ENCODE measurements at regions not wholly inside any gene's neighbourhood (a gene's known extent, or its start where the extent isn't known, plus 50 kb on each side); places are given as distances from the start of the nearest gene placed in this dataset.
"Not testable (repeated sequence)": the region's sequence is repeated elsewhere in the genome, so short reads cannot be mapped to it uniquely, and the experiment has no call there.

DNA sequence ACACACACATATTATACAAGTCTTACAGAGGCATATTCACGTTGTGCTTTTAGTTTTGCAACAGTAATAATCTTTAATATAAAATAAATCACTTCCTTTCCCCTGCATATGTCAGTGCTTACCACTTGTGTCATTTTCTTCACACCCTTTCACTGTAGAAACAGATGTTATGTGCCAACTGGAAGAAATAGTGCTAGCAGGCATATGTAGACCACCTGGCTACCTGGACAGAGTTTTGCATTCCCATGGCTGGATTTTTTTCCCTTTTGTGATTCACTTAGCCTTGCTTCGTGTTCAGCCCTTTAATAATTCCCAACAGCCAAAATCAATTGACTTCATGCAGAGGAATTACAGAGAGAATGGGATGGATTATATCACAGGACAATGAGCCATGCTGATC is 399.1 kb upstream of the SPRY2 start:
- no peak for DNase-seq

DNA sequence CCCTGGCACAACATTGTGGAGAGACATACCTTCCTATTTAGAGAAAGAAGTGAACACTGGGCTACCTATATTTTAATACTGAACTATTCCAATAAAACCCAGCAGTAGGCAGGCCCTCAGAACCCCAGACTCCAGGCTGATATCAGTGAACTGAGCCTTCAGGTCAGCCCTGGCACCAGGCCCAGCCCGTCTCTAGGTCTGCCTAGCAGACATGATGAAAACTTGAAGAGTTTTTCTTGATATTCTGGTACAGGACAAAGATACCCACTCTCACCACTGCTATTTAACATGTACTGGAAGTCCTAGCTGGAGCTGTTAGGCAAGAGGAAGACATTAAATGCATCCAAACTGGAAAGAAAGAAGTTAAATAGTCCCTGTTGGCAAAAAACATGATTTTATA is 396.6 kb upstream of the SPRY2 start:
- DNase-seq: no peak

DNA sequence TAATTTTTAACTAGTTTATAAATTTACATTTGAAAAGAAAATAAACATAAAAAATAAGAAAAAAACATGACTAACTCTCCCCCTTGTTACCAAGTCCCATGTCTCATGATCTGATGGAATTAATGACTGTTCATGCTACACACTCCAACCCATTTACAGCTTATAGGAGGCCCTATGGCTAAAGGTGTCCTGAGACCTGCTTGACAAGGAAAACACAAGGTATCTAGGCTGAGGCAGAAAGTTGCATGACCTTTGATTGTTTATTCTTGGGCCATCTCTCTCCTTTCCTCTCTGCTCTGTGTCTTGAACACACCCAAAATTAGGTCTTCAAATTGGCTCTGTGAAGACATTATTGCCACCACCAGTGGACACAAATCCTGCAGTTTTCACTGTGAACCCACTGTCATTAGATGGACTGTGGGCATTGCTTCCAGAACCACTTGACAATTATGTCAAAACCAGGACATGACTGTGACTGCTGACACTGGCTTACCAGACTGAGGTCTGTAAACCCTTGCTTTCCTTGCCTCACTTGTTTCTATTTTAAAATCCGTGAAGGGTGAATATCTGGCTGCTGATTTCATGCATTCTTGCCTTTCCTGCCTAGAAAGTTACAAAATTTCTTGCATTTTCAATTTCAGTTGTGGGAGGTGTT is 386.5 kb upstream of the SPRY2 start:
- no peak for DNase-seq

DNA sequence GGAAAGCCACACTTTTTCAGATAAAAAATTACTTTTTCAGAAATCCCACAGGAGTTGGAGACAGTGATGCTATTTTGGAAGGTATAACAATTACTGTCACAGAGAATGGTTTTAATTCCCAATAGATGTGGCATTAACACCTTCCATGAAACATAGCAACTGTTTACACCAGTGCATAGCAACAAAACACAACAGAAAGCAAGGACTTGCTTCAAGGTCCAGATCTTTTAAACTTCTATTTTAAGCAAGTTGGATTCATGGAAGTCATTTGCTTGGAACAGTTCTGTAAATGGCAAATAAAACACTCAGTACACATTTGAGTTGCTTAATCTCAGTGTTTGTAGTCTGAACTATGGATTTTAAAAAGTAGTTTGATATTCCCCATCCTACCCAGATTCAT is 385.9 kb upstream of the SPRY2 start:
- no peak for DNase-seq

DNA sequence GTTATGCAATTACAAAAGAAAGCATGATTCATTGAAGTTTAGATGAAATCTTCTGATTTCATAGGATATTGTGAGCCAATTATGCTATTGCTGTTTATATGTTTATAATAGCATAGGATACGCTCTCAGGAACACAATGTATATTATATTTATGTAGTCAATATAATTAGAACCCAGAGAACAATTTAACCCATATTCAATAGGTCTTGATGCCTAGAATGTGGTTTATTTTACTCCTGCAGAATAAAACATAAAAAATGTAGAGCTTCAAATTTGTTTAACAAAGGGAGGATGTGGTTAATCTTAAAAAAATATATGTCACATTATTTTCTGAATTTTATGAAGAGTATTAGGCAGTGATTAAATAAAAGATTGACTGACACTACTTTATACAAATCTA is 380.8 kb upstream of the SPRY2 start:
- no peak for DNase-seq

DNA sequence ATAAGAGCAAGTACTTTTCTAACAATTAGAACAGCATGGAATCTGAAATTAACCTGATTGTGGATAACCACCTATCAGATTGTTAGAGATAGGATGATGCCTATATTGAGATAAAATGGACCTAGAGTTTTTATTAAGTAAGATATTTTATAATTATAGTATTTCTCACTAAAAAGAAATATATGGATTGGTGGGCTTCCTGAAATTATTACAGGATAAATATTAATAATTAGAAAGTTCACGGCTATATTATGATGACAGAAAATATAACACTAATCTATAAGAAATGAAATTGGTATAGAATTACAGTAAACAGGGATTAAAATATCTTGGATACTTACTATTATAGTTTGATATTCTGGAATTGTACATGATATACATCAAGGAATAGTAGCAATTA is 378.0 kb upstream of the SPRY2 start:
- no peak for DNase-seq

DNA sequence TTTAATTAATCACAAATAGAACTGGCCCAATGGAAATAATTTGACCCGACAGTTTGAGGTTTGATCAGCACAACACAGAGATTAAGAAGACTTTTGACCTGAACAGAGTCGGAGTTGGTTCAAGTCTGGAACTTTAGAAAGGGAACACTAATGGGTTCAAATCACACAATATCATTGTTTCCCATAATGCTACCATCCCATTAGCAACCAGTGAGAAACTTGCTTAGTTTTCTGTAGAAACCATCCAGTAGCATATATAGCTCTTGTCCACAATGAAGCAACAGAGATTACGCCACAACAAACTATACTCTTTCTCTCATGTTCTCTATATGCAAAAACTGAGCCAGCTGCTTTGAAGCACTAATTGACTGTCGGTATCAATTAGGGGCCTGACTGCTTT is 376.9 kb upstream of the SPRY2 start:
- no peak for DNase-seq

DNA sequence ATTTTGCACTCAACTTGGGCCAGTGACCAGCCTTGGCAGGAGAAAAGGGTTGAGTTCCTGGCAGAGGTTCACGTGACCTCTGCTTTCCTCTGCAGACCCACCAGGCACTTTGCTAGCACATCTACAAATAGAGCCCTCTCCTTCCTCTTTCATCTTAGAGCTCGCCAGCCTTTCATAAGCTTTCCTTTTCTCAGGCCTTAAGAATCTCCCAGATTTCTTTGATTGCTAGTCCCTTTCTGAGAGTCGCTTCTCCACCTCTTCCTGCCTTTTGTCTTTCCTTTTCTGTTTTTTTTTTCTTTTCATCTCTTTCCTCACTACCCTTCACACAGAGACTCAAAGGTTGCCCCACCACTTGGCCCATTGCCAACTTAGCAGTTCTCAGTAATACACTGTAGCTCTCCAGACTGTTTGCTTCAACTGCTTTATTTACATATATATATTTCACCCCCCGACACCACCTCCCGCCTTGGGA is 375.7 kb upstream of the SPRY2 start:
- DNase-seq: no peak

DNA sequence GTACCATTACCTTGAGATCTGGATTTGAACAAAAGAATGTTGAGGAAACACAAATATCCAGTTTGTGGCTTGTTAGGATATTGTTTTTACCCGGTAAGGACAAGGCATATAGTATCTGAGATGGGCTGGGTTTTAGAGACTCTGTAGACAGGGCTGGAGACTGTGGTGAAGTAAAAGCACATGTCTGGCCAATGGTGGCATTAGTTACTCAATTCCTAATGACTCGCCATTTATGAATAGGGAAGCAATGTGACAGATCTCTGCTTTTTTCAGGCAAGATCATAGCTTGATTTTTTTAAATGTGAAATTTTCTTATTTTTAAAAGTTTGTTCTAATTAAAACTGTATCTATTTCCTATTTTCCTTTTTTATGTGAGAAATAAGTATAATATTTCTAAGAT is 371.1 kb upstream of the SPRY2 start:
- no peak for DNase-seq

DNA sequence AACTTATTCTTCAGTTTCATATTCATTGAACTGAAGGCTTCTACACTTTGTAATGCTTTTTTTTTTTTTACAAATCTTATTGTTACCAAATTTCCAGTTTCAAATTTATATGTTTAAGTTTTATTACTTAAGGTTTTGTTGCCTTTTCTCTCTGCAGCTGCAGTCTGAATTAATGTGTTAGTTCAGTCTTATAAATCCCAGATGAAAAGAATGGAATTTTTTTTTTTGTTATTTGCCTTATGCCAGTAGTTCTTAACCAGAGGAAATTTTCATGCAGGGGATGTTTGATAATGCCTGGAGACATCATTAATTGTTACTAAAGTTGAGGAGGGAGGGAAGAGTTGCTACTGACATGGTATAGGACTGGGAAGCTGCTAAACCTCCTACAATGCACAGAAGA is 367.9 kb upstream of the SPRY2 start:
- DNase-seq: no peak

GRCh38 chr13:80707000-80707983 is 366.4 kb upstream of the SPRY2 start:
- DNase-seq: no peak

- DNase-seq: no peak
These were observed 365.2 kb upstream of the SPRY2 start for GRCh38 chr13:80706164-80706471.

DNA sequence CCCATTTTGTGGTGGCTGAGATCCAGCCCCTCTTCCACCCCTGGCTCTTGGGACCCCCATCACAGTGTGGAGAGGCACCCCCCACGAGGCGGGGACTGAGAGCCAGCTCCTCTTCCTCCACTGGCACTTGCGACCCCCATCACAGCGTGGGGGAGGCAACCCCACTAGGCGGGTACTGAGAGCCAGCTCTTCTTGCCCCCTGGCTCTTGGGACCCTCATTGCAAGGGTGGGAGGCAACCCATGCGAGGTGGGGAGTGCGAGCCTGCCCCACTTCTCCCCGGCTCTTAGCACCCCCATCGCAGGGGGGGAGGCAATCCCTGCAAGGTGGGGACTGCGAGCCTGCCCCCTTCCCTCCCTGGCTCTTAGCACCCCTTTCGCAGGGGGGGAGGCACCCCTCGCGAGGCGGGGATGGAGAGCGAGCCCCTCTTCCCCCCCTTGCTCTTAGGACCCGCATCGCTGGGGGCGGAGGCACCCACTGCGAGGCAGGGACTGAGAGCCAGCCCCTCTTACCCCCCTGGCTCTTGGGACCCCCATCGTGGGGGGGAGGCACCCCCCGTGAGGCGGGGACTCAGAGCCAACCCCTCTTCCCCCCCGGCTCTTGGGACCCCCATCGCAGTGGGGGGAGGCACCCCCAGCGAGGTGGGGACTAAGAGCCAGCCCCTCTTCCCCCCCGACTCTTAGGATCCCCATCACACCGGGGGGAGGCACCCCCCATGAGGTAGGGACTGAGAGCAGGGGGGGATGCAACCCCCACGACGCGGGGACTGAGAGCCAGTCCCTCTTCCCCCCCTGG is 364.6 kb upstream of the SPRY2 start:
- DNase-seq: no peak

- DNase-seq: no peak
These were observed 363.4 kb upstream of the SPRY2 start for GRCh38 chr13:80704369-80704768.

GRCh38 chr13:80695841-80696240 is 354.9 kb upstream of the SPRY2 start:
- DNase-seq: no peak

DNA sequence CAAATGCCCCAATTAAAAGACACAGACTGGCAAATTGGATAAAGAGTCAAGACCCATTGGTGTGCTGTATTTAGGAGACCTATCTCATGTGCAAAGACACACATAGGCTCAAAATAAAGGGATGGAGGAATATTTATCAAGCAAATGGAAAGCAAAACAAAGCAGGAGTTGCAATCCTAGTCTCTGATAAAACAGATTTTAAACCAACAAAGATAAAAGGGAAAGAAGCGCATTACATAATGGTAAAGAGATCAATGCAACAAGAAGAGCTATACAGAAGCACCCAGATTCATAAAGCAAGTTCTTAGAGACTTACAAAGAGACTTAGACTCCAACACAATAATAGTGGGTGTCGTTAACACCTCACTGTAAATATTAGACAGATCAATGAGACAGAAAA is 350.9 kb upstream of the SPRY2 start:
- not testable (repeated sequence) for DNase-seq

GRCh38 chr13:80690208-80690607 is 349.3 kb upstream of the SPRY2 start:
- DNase-seq: no peak

- no peak for DNase-seq
These were observed 347.7 kb upstream of the SPRY2 start for GRCh38 chr13:80688593-80688992.

DNA sequence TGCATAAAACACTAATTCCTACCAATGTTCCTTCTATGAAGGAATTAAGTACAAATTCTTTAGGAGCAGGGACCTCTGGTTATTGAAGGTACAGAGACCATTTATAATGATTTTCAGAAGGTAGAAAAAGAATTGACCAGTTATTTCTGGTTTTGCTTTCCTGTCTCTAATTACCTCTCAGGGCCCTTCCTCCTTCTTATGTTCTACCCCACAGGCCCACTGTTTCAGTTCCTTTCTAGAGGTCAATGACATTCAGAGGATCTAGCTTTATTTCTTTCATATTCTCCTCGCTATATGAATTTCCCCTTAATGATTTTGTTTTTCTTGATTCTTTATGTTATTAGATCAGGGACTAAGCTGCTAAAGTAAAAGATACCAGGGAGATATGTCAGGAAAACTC is 345.0 kb upstream of the SPRY2 start:
- no peak for DNase-seq

GRCh38 chr13:80684217-80684991 is 343.5 kb upstream of the SPRY2 start:
- no peak for DNase-seq

GRCh38 chr13:80680786-80681366 is 339.9 kb upstream of the SPRY2 start:
- no peak for DNase-seq

DNA sequence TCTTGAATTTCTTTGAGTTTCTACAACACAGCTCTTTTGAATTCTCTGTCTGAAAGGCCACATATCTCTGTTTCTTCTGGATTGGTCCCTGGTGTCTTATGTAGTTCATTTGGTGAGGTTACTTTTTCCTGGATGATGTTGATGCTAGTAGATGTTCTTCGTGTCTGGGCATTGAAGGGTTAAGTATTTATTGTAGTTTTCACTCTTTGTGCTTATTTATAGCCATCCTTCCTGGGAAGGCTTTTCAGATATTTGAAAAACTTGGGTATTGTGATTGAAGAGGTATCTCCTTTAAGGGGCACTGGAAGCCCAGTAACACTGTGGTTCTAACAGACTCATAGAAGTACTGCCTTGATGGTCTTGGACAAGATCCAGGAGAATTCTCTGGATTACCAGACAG is 338.5 kb upstream of the SPRY2 start:
- DNase-seq: no peak

Measured in stimulated activated CD4-positive, alpha-beta T cell treated with anti-CD3 and anti-CD28 coated beads, Interleukin-4, amount 100 ng/mL, for 24 hours (primary cell).